HG03045 (cell line): ENCODE measurements at regions not wholly inside any gene's neighbourhood (a gene's known extent, or its start where the extent isn't known, plus 50 kb on each side); places are given as distances from the start of the nearest gene placed in this dataset.
"Not testable (repeated sequence)": the region's sequence is repeated elsewhere in the genome, so short reads cannot be mapped to it uniquely, and the experiment has no call there.

ENCODE experiments used
- ATAC-seq: cut with Tn5 transposase; IDR thresholded peaks from one replicate; pipeline ENCODE4 v1.9.1; 2021; ENCODE audit warnings: mild to moderate bottlenecking, moderate library complexity; ENCODE audit not compliant: unreplicated experiment

- not testable (repeated sequence) for ATAC-seq
Measured at GRCh38 chr16:22651111-22651817, 140.6 kb downstream of the NPIPB5 start.

DNA sequence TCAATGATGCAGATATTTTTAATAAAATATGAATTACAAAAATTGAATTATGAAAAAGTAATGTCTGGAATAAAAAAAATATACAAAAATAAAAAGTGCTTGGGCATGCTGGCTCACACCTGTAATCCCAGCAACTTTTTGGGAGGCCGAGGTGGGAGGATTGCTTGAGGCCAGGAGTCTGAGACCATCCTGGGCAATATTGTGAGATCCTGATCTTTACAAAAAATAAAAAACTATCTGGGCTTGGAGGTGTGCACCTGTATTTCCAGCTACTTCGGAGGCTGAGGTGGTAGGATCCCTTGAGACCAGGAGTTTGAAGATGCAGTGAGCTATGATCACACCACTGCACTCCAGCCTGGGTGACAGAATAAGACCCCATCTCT is 141.8 kb downstream of the NPIPB5 start:
- ATAC-seq = no peak

GRCh38 chr16:22653876-22654275 is 143.2 kb downstream of the NPIPB5 start:
- ATAC-seq = no peak

DNA sequence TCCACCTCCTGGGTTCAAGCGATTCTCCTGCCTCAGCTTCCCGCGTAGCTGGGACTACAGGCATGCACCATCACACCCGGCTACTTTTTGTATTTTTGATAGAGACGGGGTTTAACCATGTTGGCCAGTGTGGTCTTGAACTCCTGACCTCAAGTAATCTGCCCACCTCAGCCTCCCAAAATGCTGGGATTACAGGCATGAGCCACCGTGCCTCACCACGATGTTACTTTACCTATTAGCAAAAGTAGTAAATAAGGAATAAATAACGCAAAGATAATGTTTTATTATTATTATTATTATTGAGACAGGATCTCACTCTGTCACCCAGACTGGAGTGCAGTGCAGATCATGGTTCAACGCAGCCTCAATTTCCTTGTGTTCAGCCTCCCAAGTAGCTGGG is 145.9 kb downstream of the NPIPB5 start:
- ATAC-seq = not testable (repeated sequence)

DNA sequence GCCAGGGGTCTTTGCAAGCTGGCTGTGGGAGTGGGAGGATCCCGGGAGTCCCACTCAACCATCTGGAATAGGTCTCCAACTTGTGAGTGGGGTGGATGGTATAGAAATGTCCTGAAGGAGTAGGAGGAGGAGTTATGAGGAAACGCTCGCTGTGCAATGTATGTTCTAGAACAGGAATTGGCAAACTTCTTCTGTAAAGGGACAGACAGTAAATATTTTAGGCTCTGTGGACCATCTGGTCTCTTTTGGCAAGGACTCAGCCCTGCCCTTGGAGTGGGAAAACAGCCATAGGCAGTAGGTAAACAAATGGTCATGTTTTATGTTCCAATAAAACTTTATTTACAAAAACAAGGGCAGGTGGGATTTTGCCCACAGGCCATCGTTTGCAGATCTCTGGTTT is 149.2 kb downstream of the NPIPB5 start:
- no peak for ATAC-seq

DNA sequence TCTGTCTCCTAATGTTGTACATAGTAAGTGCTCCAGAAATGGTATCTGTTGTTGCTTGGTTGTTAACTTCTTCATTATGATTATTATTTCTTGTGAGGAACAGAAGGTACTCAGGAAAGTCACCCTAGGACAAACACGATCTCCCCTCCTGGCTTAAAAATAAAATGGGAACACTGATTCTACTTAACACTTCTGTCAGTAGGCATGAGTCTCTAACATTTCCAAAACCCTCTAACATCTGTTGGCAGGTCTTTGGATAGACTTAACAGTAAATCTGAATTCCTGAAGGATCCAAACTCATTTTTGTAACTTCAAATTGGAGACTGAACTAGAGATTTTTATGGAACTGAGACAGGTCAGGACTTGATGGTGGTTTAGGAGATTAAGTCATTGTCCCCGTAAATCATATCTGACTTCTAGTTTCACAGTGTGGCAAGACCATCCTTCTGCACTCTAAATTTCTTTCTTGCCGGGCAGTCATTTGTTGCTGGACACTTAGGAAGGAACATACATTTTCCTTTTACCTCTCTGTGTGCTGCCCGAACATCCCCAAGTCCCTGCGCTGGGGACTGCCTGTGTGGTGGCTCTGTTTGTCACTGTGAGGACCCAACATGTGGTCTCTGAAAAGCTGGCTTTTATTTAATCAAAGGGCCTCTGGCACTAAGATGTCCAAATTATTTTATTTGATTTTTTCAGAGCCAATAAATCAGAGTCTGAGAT is 149.9 kb downstream of the NPIPB5 start:
- no peak for ATAC-seq

GRCh38 chr16:22661161-22661647 is 150.5 kb downstream of the NPIPB5 start:
- no peak for ATAC-seq

DNA sequence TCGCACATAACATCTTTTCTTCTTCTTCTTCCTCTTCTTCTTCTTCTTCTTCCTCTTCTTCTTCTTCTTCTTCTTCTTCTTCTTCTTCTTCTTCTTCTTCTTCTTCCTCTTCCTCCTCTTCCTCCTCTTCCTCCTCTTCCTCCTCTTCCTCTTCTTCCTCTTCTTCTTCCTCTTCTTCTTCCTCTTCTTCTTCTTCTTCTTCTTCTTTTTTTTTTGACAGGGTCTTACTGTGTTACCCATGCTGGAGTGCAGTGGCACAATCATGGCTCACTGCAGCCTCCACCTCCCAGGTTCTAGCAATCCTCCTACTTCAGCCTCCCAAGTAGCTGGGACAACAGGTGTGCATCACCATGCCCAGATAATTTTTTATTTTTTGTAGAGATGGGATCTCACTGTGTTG is 151.0 kb upstream of the HS3ST2 start:
- not testable (repeated sequence) for ATAC-seq

DNA sequence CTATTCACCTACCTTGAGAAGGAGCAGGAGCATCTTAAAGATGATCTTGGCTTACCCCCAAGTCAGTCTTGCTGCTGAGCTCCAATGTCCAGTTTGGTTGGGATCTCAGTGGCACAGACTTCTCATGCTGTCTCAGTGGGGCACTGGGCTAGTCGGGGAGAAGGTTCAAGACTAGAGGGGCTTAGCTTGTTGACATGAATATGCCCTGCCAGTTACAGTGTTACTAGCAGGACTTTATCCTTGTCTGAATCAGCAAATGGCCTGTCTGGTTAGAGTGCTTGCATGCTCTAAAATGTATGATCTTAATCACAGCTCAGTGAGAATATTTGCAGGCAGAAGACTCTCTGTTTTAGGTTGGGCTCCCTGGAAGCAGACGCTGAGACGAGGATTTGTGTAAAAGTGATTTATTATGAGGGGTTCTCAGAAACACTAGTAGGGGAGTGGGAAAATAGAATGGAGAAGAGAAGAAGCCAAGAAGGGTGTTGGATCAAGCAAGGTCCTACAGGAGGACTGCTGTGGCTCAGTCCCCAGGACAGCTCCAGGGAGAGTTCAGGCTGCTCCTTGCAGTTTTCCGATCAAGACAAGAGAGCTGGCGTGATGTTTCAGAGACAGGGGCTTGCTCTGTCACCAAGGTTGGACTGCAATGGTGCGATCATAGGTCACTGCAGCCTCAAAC is 150.4 kb upstream of the HS3ST2 start:
- no peak for ATAC-seq

DNA sequence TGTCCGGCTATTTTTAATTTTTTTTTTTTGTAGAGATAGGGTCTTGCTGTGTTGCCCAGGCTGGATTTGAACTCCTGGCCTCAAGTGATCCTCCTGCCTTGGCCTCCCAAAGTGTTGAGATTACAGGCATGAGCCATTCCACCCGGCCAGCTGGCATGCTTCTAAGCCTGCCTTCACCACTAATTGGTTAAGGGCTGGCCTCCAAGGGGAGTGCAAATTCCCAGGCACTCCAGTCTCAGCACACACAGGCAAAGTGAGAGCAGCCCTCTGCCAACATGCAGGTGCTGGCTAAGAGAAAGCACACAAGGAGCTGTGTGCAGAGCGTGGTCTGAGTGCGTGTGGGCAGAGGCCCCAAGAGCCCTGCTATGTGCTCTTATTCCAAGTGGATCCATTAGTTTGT is 149.8 kb upstream of the HS3ST2 start:
- ATAC-seq = no peak

DNA sequence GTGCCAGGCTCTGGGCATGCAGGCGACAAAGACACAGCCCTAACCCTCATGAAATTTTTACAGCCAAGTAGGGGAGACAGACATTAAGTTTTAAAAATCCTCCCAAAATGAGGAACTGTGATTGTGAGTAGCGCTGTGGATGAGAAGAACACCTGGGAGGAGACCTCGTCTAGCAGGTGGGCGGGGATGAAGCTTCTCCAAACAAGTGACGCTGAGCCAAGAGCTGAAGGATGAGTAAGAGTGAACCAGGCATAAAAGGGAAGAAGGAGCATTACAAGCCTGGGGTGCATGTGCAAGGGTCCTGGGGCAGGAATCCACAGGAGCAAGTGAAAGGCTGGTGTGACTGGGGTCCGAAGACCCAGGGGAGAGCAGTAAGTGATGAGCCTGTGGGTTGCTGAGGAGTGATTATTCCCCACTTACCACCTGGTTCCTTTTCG is 149.4 kb upstream of the HS3ST2 start:
- no peak for ATAC-seq

- no peak for ATAC-seq
Measured at GRCh38 chr16:22665048-22665797, 148.7 kb upstream of the HS3ST2 start.

GRCh38 chr16:22665803-22666202 is 148.2 kb upstream of the HS3ST2 start:
- no peak for ATAC-seq

- no peak for ATAC-seq
Measured at GRCh38 chr16:22668318-22668717, 145.6 kb upstream of the HS3ST2 start.

DNA sequence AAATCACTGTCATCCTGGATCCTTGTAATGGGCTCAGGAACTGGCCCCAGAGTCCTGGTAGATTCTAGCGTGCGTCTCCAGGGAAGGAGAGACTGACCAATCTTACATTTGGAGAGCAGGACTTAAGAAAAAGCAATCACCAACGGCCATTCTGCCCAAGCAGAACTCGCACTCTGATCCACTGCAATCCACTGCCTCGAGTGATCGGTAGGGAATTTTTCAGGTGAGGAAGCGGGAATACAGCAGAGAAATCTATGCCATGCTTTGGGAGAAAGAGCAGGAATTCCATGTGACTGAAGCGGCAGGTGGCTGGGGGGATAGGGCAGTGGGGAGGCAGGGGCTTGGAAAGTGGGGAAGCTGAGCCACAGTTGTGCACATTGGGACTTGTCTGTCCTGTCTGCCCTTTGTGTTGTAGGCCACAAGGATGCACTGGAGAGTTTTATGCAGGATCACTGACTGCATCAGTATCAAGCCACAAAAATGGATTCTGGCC is 143.9 kb upstream of the HS3ST2 start:
- ATAC-seq = no peak

DNA sequence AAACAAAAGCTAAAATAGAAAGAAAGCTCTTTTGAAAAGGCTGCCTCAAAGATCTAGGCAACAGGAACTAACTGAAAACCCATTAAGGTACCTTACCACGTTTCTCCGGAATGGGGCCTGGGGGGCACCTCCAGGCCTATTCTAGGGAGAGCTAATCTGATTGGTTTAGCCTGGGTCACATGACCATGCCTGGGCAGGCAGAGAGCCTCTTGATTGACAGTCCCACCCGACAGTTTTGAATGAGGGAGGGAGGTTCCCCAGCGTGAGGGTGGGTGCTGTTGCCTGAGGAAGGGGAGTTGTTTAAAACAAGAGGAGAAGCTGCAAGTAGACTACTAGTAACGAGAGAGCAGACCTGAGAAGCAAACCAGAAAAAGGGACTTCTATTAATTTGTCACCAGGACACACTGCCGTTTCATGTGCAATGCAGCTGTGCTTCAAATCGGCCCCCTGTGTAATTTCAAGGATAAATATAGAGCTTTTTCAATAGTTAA is 143.4 kb upstream of the HS3ST2 start:
- ATAC-seq = no peak

DNA sequence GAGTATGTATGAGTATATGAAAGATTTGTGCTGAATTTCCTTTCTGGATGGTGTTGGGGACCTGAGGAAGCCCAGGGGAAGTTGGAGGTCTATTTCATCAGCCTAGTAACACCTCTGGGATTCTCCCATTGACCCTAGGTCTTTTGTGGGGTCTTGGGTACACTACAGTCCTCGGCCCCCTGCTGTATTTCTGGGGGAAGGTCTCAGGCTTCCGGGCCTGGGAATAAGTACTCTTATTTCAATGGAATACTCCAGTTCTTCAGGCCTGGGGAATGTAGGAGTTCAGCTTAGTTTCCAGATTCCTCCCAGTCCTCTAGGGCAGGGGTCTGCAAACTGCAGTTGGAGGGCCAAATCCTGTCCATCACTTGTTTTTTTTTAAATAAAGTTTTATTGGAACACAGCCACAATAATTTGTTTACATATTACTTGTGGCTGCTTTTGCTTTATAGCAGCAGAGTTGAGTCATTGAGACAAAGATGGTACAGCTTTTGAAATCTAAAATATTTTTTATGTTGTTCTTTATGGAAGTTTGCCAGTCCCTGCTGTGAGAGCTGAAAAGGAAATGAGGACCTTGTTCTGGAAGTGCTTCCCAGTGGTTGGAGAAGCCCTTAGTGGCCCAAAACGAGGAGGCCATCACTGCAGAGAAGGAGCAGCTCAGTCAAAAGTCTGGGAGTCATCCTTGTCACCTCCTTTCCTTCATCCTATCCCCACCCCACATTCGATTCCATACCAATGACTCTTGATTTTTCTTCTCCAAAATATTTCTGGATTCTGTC is 142.5 kb upstream of the HS3ST2 start:
- ATAC-seq = no peak

- ATAC-seq = no peak
Measured at GRCh38 chr16:22672830-22673210, 141.1 kb upstream of the HS3ST2 start.

GRCh38 chr16:22673421-22673831 is 140.5 kb upstream of the HS3ST2 start:
- no peak for ATAC-seq

- ATAC-seq = no peak
Measured at GRCh38 chr16:22674832-22675191, 139.2 kb upstream of the HS3ST2 start.
